ENCODE measurements at regions not wholly inside any gene's neighbourhood (a gene's known extent, or its start where the extent isn't known, plus 50 kb on each side); places are given as distances from the start of the nearest gene placed in this dataset.

DNA sequence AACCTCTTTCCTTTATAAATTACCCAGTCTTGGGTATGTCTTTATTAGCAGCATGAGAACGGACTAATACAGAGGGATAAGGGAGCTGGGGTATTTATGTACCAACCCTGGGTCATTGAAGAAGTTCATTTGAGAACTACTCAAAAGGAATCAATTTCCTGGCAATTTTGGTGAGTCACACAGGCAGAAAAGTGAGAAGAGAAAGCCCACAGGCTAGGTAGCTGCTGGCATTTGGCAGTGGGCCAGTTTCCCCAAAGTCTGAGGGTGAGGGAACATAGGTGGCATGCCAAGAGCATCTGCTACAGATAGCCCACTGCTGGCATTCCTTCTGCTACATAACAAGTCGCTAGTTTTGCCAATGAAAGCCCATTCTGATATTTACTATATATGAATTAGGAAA is 411.2 kb downstream of the MID1IP1 start:
- no peak for TF ChIP-seq POLR2A (IDR thresholded peaks at IDR 0.05)
- TF ChIP-seq, protein P1, sequence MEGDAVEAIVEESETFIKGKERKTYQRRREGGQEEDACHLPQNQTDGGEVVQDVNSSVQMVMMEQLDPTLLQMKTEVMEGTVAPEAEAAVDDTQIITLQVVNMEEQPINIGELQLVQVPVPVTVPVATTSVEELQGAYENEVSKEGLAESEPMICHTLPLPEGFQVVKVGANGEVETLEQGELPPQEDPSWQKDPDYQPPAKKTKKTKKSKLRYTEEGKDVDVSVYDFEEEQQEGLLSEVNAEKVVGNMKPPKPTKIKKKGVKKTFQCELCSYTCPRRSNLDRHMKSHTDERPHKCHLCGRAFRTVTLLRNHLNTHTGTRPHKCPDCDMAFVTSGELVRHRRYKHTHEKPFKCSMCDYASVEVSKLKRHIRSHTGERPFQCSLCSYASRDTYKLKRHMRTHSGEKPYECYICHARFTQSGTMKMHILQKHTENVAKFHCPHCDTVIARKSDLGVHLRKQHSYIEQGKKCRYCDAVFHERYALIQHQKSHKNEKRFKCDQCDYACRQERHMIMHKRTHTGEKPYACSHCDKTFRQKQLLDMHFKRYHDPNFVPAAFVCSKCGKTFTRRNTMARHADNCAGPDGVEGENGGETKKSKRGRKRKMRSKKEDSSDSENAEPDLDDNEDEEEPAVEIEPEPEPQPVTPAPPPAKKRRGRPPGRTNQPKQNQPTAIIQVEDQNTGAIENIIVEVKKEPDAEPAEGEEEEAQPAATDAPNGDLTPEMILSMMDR (IDR thresholded peaks at IDR 0.05), result no peak
- no peak for TF ChIP-seq POLR2AphosphoS5 (IDR thresholded peaks at IDR 0.05)
- no peak for TF ChIP-seq EP300 (IDR thresholded peaks at IDR 0.05)
